BJ (cell line): ENCODE measurements at regions not wholly inside any gene's neighbourhood (a gene's known extent, or its start where the extent isn't known, plus 50 kb on each side); places are given as distances from the start of the nearest gene placed in this dataset.

Experiments used
- CTCF ChIA-PET: fragments of 350-600 bp; formaldehyde crosslinking; extraction: SDS; loops from one replicate; lab custom pipeline; 2021; ENCODE audit warnings: antibody characterized with exemption, inconsistent platforms; lab: Yijun Ruan, JAX
- POLR2A ChIA-PET: fragments of 300-600 bp; sonication (Branson Sonifier 250); formaldehyde crosslinking; extraction: SDS; loops from one replicate; lab custom pipeline; 2021; ENCODE audit warnings: antibody characterized with exemption; lab: Charles Lee
- DNase-seq: peaks from one replicate; pipeline ENCODE4 v3.0.0-alpha.2; 2011; ENCODE audit warnings: low read depth
- H3K27me3 ChIP-seq: 2 replicates; pipeline ENCODE4 v1.6.0; 2011; ENCODE audit warnings: low read length; ENCODE audit not compliant: control insufficient read depth, insufficient read depth
- H3K36me3 ChIP-seq: 2 replicates; pipeline ENCODE4 v1.5.1; 2011; ENCODE audit warnings: low read length; ENCODE audit not compliant: control insufficient read depth, insufficient read depth
- H3K4me3 ChIP-seq: 2 replicates; pipeline ENCODE4 v1.5.1; 2011; ENCODE audit warnings: low read depth, mild to moderate bottlenecking, control low read depth, low read length
- TF ChIP-seq, protein P1 (sequence below): IDR thresholded peaks from 2 replicates; pipeline ENCODE4 v1.5.1; 2011; ENCODE audit warnings: low read depth, mild to moderate bottlenecking, control low read depth, inconsistent platforms, low read length, moderate library complexity; ENCODE audit not compliant: insufficient read depth

DNA sequence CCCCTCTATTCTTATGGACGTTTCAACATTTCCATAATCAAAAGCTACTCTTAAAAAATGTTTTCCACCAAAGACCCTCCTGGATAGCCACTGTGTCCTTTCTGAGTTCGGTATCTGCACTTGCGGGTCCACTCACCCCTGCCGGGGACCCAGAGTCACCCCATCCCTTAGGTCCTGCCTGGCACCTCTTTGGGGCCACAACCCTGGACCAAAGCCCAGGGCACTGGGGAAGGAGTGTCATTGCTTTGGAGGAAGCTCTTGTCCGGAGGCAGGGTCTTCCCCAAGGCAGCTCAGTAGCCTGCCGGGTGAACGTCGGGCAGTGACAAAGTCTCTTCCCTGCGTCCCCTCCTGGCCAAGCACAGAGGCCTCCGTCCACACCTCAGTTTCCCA lies 129.6 kb downstream of the RFLNA start:
- Histone ChIP-seq H3K4me3 (no peak overlapping the region), H3K27me3 (no peaks in the 10 kb centered on the region), H3K36me3 (peaks cover 31% of the 10 kb centered on the region)
- no peak for DNase-seq
- TF ChIP-seq, protein P1, sequence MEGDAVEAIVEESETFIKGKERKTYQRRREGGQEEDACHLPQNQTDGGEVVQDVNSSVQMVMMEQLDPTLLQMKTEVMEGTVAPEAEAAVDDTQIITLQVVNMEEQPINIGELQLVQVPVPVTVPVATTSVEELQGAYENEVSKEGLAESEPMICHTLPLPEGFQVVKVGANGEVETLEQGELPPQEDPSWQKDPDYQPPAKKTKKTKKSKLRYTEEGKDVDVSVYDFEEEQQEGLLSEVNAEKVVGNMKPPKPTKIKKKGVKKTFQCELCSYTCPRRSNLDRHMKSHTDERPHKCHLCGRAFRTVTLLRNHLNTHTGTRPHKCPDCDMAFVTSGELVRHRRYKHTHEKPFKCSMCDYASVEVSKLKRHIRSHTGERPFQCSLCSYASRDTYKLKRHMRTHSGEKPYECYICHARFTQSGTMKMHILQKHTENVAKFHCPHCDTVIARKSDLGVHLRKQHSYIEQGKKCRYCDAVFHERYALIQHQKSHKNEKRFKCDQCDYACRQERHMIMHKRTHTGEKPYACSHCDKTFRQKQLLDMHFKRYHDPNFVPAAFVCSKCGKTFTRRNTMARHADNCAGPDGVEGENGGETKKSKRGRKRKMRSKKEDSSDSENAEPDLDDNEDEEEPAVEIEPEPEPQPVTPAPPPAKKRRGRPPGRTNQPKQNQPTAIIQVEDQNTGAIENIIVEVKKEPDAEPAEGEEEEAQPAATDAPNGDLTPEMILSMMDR, result no peak
- ChIA-PET POLR2A (no interaction called here), CTCF (interaction anchor here (0.7 to 1.2 kb wide), 2 partner anchors 61 to 94 kb away, joined by 3 to 4 read pairs; no protein-coding TSS in a partner anchor)

DNA sequence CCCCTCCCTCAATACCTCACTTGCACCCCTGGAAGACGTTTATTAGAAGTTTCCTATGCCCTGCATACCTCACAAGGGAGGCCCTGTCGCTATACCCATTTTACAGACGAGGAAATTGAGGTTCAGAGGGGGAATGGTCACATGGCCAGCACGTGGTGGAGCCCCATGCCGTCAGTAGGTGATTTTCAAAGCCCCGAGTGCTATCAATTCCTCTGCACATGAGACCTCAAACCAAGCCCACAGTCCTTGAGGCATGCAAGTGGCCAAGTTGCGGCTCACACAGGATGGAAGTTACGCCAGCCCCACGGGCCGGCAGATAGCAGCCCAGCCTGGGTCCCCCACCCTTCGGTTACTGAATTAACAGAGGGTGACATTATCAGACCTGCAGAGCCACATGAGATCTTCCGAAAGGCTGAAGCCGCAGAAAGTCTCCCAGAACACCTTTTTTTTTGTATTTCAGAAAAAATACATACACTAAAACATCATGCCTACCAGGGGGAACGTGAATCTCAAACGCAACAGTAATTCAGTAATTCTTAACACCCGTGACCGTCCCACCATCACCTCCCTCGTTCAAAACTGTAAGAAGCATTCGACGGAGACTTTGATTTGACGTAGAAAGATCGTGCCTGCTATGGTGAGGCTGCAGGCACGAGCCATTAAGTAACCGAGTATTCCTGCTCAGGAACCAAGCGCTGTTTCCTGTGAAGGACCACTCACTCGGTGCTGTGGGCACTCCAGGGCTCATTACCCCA lies 129.0 kb downstream of the RFLNA start:
- TF ChIP-seq, protein P1, result no peak
- no peaks in the 10 kb centered on the region for H3K27me3 ChIP-seq
- ChIA-PET POLR2A (no interaction called here), CTCF (interaction anchor here (1.2 kb wide), 1 partner anchor 94 kb away, joined by 4 read pairs; no protein-coding TSS in a partner anchor)
- peaks cover 32% of the 10 kb centered on the region for H3K36me3 ChIP-seq
- no peak overlapping the region for H3K4me3 ChIP-seq
- no peak for DNase-seq

DNA sequence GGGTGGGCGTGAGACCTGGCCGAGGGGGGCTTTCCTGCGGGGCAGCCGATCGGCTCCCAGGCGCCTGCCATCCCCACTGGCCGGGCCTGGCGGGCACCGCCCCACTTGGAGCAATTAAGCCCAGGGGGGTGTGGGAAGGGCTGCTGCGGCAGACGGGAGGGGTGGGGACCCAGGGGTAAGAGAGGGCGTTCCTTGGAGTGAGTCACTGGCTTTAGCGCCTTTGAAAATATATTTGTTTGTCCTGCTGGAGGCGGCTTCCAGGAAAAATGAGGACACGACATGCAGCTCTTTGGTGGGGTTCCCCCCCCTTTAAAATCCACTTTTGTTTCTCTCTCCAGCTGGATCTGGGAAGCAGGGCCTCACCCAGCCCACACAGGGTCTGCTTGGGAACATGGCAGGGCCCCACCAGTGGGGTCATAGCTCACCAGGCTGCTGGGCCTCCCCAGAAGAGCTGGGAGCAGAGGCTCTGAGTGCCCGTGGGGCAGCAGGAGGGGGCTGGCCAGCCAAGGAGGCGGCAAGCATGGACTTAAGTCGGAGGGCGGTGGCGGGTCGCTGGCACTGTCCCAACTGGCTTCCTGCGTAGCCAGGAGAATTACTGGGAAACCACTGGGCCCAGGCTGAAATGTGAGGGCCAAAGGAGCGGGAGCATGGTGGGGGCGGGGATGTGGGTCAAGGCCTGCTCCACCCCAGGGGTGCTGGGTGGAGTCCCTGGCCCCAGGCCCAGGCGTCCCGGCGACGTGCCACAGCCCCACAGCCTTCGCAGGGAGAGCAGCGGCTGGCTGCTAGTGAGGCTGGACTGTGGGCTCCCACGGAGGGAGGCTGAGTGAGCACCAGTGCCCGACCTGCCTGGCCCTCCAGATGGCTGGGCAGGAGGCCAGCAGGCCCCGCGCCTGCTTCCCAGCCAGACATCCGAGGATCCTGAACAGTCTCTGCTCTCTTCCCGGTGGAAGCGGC lies 128.0 kb downstream of the RFLNA start:
- Histone ChIP-seq H3K36me3 (peaks cover 35% of the 10 kb centered on the region), H3K27me3 (no peaks in the 10 kb centered on the region), H3K4me3 (peak overlapping the region; percentile 25)
- POLR2A ChIA-PET, result interaction anchor here (0.6 kb wide), 1 partner anchor 53 kb away, joined by 4 read pairs; no protein-coding TSS in a partner anchor
- CTCF ChIA-PET, result no interaction called here
- peak; percentile 87 for DNase-seq
- TF ChIP-seq, protein P1, result no peak

DNA sequence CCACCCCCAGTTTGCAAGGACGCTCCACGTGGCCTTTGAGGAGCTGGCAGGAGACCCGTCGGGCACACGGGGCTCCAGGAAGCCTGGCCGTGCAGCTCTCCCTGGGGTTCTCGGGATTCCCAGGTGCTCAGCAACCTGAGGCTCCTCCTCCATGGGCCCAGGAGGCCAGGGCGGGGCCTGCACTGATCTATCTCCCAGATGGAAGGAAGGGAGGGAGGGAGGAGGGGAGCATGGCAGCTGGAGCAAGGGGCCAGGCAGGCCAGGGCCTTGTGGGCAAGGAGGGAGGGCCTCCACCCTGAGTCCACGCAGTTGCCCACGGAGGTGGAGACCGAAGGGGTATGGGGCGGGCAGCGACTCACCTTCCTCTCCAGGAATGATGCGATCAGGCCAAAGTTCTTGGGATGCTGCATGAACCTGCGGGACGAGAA lies 127.3 kb downstream of the RFLNA start:
- TF ChIP-seq, protein P1, result no peak
- H3K27me3 ChIP-seq, result no peaks in the 10 kb centered on the region
- DNase-seq, result no peak
- H3K36me3 ChIP-seq, result peaks cover 36% of the 10 kb centered on the region
- peak overlapping the region; percentile 25 for H3K4me3 ChIP-seq
- ChIA-PET CTCF (interaction anchor here (0.9 kb wide), 1 partner anchor 11 kb away, joined by 3 read pairs; no protein-coding TSS in a partner anchor), POLR2A (interaction anchor here (0.6 kb wide), 1 partner anchor 52 kb away, joined by 4 read pairs; no protein-coding TSS in a partner anchor)
